C4-2B (cell line): ENCODE measurements at regions not wholly inside any gene's neighbourhood (a gene's known extent, or its start where the extent isn't known, plus 50 kb on each side); places are given as distances from the start of the nearest gene placed in this dataset.

Source experiments
- CTCF ChIP-seq: fragments of 450-650 bp; conservative IDR thresholded peaks from 2 replicates; pipeline ENCODE4 v1.5.1; 2017; ENCODE audit warnings: mild to moderate bottlenecking
- ZFX ChIP-seq: fragments of 450-650 bp; IDR thresholded peaks from 2 replicates; pipeline ENCODE4 v1.6.1; 2017

DNA sequence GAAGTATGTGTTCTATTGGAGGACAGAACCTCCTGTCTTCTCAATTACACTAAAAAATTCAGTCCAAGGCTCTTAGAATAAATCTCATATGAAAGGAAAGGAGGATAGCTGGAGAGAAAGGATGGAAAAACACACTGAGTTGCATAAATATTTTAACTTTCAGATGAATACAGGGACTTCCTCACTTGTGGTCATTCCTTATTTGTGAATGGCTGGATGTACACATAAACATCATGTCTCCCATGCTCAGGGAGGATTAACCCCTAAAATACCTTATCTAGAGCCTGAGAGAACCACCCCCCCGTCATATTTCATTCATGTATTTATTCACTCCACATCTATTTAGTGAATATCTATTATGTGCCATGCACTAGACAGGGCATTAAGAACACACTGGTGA, 217.6 kb upstream of the CITED2 start:
- TF ChIP-seq CTCF (no peak), ZFX (no peak)
